DMS79 treated with DMSO at 0.1 percent for 48 hours (cell line): ENCODE measurements at regions not wholly inside any gene's neighbourhood (a gene's known extent, or its start where the extent isn't known, plus 50 kb on each side); places are given as distances from the start of the nearest gene placed in this dataset.

Experiments
- DNase-seq: peaks from one replicate; lab custom pipeline; 2025; lab: John Stamatoyannopoulos, UW

GRCh38 chr2:45275242-45275805 lies 266.1 kb upstream of the SIX2 start:
- DNase-seq = no peak

GRCh38 chr2:45274250-45274926 lies 265.1 kb upstream of the SIX2 start:
- DNase-seq = peak; percentile 39

GRCh38 chr2:45273412-45274249 lies 264.4 kb upstream of the SIX2 start:
- no peak for DNase-seq

GRCh38 chr2:45272549-45273265 lies 263.5 kb upstream of the SIX2 start:
- no peak for DNase-seq

GRCh38 chr2:45269149-45269793 lies 260.0 kb upstream of the SIX2 start:
- no peak for DNase-seq

GRCh38 chr2:45268631-45269030 lies 259.4 kb upstream of the SIX2 start:
- DNase-seq = no peak

GRCh38 chr2:45267062-45267792 lies 258.0 kb upstream of the SIX2 start:
- DNase-seq = no peak

- DNase-seq = no peak
These were observed 256.1 kb upstream of the SIX2 start for GRCh38 chr2:45265336-45265735.

GRCh38 chr2:45264227-45265225 lies 255.3 kb upstream of the SIX2 start:
- no peak for DNase-seq

GRCh38 chr2:45263147-45263546 lies 253.9 kb upstream of the SIX2 start:
- DNase-seq = no peak

GRCh38 chr2:45261746-45262145 lies 252.5 kb upstream of the SIX2 start:
- no peak for DNase-seq

- no peak for DNase-seq
These were observed 251.7 kb upstream of the SIX2 start for GRCh38 chr2:45260946-45261345.

GRCh38 chr2:45259547-45260160 lies 250.4 kb upstream of the SIX2 start:
- peak; percentile 50 for DNase-seq

GRCh38 chr2:45259138-45259537 lies 249.9 kb upstream of the SIX2 start:
- peak; percentile 98 for DNase-seq

- peak; percentile 49 for DNase-seq
These were observed 249.1 kb upstream of the SIX2 start for GRCh38 chr2:45258311-45258710.

GRCh38 chr2:45257820-45258219 lies 248.6 kb upstream of the SIX2 start:
- no peak for DNase-seq

GRCh38 chr2:45256867-45257641 lies 247.8 kb upstream of the SIX2 start:
- no peak for DNase-seq

- no peak for DNase-seq
These were observed 247.1 kb upstream of the SIX2 start for GRCh38 chr2:45256173-45256866.
